ENCODE measurements at regions not wholly inside any gene's neighbourhood (a gene's known extent, or its start where the extent isn't known, plus 50 kb on each side); places are given as distances from the start of the nearest gene placed in this dataset.

DNA sequence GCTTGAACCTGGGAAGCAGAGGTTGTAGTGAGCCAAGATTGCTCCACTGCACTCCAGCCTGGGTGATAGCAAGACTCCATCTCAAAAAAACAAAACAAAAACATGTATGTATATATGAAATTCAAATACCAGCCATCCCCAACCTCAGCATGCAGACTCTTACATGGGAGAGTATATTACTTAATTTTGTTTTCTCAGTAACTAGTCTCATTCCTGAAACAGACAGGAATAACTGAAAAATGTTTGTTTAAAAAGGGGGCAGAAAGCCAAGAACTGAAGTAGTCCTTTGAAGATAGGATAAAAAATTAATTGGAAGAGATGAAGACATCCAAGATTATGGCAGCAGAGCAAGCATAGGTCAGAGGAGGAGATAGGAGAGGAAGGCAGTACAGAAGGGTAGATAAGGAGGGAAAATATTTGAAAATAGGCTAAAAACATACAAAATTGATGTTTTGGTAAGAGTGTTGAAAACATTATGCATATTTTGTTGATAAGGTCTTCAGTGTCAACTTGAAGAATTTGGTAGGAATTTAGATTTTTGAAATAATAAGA, 309.9 kb downstream of the MAT2B start:
- H3K9me3 ChIP-seq (ENCODE audit: control insufficient read depth in 4 of 4, low read length in 3 of 4), result no peaks in the 10 kb centered on the region

GRCh38 chr5:163821142-163821541, 315.7 kb downstream of the MAT2B start:
- no peaks in the 10 kb centered on the region for H3K9me3 ChIP-seq (ENCODE audit: control insufficient read depth in 4 of 4, low read length in 3 of 4)
- no peak for DNase-seq (ENCODE audit: low spot score)
- WGBS, result 68% methylated on average over 1 of the region's 1 CpG
- no peaks in the 10 kb centered on the region for H3K36me3 ChIP-seq (ENCODE audit: control insufficient read depth in 4 of 4, insufficient read depth in 3 of 4, low read depth in 1 of 4, low read length in 3 of 4)
- H3K27me3 ChIP-seq (ENCODE audit: control insufficient read depth in 4 of 4, insufficient read depth in 4 of 4, low read length in 3 of 4), result no peaks in the 10 kb centered on the region
- no peak overlapping the region for H3K4me3 ChIP-seq (ENCODE audit: low read depth in 1 of 3, low read length in 3 of 3)
- no peak overlapping the region for H3K27ac ChIP-seq (ENCODE audit: low read depth in 1 of 2, low read length in 2 of 2)
- H3K9ac ChIP-seq (ENCODE audit: low read depth in 1 of 2, low read length in 2 of 2), result no peak overlapping the region
- H3K4me1 ChIP-seq (ENCODE audit: control insufficient read depth in 4 of 4, insufficient read depth in 4 of 4, low read length in 3 of 4), result no peaks in the 10 kb centered on the region
- no peak for TF ChIP-seq EGR1 (IDR thresholded peaks at IDR 0.05; ENCODE audit: low read depth in 2 of 2)
- peak in 1 of 2 donors; percentile 9 for TF ChIP-seq RAD21 (IDR thresholded peaks at IDR 0.05)

More for the DNA sequence above, 309.9 kb downstream of the MAT2B start:
- Histone ChIP-seq H3K4me1 (ENCODE audit: control insufficient read depth in 4 of 4, insufficient read depth in 4 of 4, low read length in 3 of 4) (no peaks in the 10 kb centered on the region), H3K27ac (ENCODE audit: low read depth in 1 of 2, low read length in 2 of 2) (no peak overlapping the region), H3K36me3 (ENCODE audit: control insufficient read depth in 4 of 4, insufficient read depth in 3 of 4, low read depth in 1 of 4, low read length in 3 of 4) (no peaks in the 10 kb centered on the region), H3K27me3 (ENCODE audit: control insufficient read depth in 4 of 4, insufficient read depth in 4 of 4, low read length in 3 of 4) (no peaks in the 10 kb centered on the region), H3K9ac (ENCODE audit: low read depth in 1 of 2, low read length in 2 of 2) (no peak overlapping the region), H3K4me3 (ENCODE audit: low read depth in 1 of 3, low read length in 3 of 3) (no peak overlapping the region)
- TF ChIP-seq NR2F2 (IDR thresholded peaks at IDR 0.05), result peak; percentile 61
- TF ChIP-seq RXRA (IDR thresholded peaks at IDR 0.05), result no peak
- no peak for DNase-seq (ENCODE audit: low spot score)

- WGBS, result 78% methylated on average over 4 of the region's 4 CpGs
- TF ChIP-seq JUND (IDR thresholded peaks at IDR 0.05), result no peak
- TF ChIP-seq TAF1 (conservative IDR thresholded peaks at IDR 0.05), result no peak
- no peak for TF ChIP-seq RXRA (IDR thresholded peaks at IDR 0.05)
- no peak for TF ChIP-seq FOXA2 (IDR thresholded peaks at IDR 0.05)
- H3K36me3 ChIP-seq (ENCODE audit: control insufficient read depth in 4 of 4, insufficient read depth in 3 of 4, low read depth in 1 of 4, low read length in 3 of 4), result no peaks in the 10 kb centered on the region
Measured at GRCh38 chr5:163822548-163822947, 317.1 kb downstream of the MAT2B start.

GRCh38 chr5:163825661-163826060, 320.2 kb downstream of the MAT2B start:
- Histone ChIP-seq H3K4me1 (ENCODE audit: control insufficient read depth in 4 of 4, insufficient read depth in 4 of 4, low read length in 3 of 4) (no peaks in the 10 kb centered on the region), H3K36me3 (ENCODE audit: control insufficient read depth in 4 of 4, insufficient read depth in 3 of 4, low read depth in 1 of 4, low read length in 3 of 4) (no peaks in the 10 kb centered on the region), H3K4me3 (ENCODE audit: low read depth in 1 of 3, low read length in 3 of 3) (no peak overlapping the region), H3K27me3 (ENCODE audit: control insufficient read depth in 4 of 4, insufficient read depth in 4 of 4, low read length in 3 of 4) (no peaks in the 10 kb centered on the region), H3K9me3 (ENCODE audit: control insufficient read depth in 4 of 4, low read length in 3 of 4) (no peaks in the 10 kb centered on the region), H3K27ac (ENCODE audit: low read depth in 1 of 2, low read length in 2 of 2) (no peak overlapping the region), H3K9ac (ENCODE audit: low read depth in 1 of 2, low read length in 2 of 2) (no peak overlapping the region)
- 54% methylated on average over 1 of the region's 1 CpG for WGBS
- DNase-seq (ENCODE audit: low spot score), result no peak
- TF ChIP-seq GABPA (IDR thresholded peaks at IDR 0.05 in 1 of 2, conservative IDR thresholded peaks at IDR 0.05 in 1 of 2) (no peak), FOXA2 (IDR thresholded peaks at IDR 0.05) (no peak), EGR1 (IDR thresholded peaks at IDR 0.05; ENCODE audit: low read depth in 2 of 2) (no peak), CTCF (IDR thresholded peaks at IDR 0.05; ENCODE audit: low read depth, low read length, missing input control) (no peak), JUND (IDR thresholded peaks at IDR 0.05) (no peak), TAF1 (conservative IDR thresholded peaks at IDR 0.05) (no peak), SP1 (IDR thresholded peaks at IDR 0.05) (no peak), FOXA1 (IDR thresholded peaks at IDR 0.05) (no peak), RAD21 (IDR thresholded peaks at IDR 0.05) (no peak), HNF4A (conservative IDR thresholded peaks at IDR 0.05) (no peak), YY1 (IDR thresholded peaks at IDR 0.05) (no peak), REST (IDR thresholded peaks at IDR 0.05) (no peak)
- TF ChIP-seq, protein P1, sequence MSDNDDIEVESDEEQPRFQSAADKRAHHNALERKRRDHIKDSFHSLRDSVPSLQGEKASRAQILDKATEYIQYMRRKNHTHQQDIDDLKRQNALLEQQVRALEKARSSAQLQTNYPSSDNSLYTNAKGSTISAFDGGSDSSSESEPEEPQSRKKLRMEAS (IDR thresholded peaks at IDR 0.05), result no peak
- TF ChIP-seq, protein P2, sequence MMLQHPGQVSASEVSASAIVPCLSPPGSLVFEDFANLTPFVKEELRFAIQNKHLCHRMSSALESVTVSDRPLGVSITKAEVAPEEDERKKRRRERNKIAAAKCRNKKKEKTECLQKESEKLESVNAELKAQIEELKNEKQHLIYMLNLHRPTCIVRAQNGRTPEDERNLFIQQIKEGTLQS (IDR thresholded peaks at IDR 0.05), result no peak
- TF ChIP-seq, protein P3, sequence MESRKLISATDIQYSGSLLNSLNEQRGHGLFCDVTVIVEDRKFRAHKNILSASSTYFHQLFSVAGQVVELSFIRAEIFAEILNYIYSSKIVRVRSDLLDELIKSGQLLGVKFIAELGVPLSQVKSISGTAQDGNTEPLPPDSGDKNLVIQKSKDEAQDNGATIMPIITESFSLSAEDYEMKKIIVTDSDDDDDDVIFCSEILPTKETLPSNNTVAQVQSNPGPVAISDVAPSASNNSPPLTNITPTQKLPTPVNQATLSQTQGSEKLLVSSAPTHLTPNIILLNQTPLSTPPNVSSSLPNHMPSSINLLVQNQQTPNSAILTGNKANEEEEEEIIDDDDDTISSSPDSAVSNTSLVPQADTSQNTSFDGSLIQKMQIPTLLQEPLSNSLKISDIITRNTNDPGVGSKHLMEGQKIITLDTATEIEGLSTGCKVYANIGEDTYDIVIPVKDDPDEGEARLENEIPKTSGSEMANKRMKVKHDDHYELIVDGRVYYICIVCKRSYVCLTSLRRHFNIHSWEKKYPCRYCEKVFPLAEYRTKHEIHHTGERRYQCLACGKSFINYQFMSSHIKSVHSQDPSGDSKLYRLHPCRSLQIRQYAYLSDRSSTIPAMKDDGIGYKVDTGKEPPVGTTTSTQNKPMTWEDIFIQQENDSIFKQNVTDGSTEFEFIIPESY (IDR thresholded peaks at IDR 0.05), result no peak

More at GRCh38 chr5:163822548-163822947, 317.1 kb downstream of the MAT2B start:
- no peak for DNase-seq (ENCODE audit: low spot score)
- Histone ChIP-seq H3K4me3 (ENCODE audit: low read depth in 1 of 3, low read length in 3 of 3) (no peak overlapping the region), H3K4me1 (ENCODE audit: control insufficient read depth in 4 of 4, insufficient read depth in 4 of 4, low read length in 3 of 4) (no peaks in the 10 kb centered on the region), H3K27me3 (ENCODE audit: control insufficient read depth in 4 of 4, insufficient read depth in 4 of 4, low read length in 3 of 4) (no peaks in the 10 kb centered on the region), H3K9me3 (ENCODE audit: control insufficient read depth in 4 of 4, low read length in 3 of 4) (no peaks in the 10 kb centered on the region), H3K27ac (ENCODE audit: low read depth in 1 of 2, low read length in 2 of 2) (no peak overlapping the region), H3K9ac (ENCODE audit: low read depth in 1 of 2, low read length in 2 of 2) (no peak overlapping the region)

All from liver (tissue), 8 donors.